NCI-H774 (cell line): ENCODE measurements at regions not wholly inside any gene's neighbourhood (a gene's known extent, or its start where the extent isn't known, plus 50 kb on each side); places are given as distances from the start of the nearest gene placed in this dataset.

Source experiments
- DNase-seq: peaks from one replicate; lab custom pipeline; 2025; lab: John Stamatoyannopoulos, UW

DNA sequence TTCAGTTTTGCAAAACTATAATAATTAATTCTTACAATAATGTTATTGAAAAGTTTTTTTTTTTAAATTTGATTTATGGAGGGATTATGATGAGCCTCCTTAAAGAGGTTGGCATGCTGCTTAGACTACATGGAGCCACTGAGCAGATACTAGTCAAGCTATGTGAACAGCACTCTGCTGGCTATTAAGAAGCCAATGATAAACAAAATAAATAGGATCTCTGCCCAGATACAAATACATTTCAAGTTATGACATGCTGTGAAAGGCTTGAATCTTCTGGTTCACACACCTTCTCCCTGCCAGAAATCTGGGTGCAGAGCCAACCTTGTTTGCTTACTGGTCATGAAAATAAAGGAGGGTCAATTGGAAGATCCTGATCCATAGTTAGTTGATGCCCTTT, 107.4 kb upstream of the NAV3 start:
- no peak for DNase-seq

DNA sequence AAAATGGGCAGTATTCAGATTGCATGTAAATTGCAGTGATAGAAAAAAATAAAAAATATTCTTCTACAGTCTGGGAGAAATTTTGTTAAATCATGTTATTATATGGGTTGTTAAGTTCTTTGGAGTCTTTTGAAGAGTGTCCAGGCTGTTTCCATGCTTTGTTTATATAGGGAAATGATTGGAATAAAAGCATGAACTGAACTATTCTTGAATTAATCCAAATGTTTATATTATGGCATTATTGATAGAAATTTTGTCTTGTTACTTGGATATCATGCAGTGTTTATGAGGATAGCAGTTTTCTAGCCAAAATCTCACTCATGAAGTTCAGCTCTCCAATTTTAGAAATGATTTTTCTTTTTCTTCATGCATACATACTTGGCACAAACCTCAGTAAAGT, 108.2 kb upstream of the NAV3 start:
- no peak for DNase-seq

DNA sequence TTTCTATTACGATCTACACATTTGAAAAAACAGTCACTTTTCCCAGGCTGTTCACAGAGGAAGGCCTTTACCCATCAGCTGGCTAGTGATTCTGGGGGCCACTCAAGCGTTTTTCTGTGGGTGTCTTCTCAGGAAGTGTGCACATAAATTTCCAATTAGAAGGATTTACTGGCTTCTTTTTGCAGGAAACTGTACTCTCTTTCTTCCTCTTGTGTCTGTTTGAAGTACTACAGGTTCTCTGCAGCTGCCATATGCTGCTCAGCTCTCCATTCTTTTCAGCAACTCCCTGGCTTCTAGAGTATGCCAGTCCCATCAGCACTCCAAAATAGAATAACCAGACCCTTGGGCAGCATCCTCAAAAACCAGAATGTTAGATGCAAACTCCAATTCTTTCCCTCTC, 110.4 kb upstream of the NAV3 start:
- DNase-seq = no peak

DNA sequence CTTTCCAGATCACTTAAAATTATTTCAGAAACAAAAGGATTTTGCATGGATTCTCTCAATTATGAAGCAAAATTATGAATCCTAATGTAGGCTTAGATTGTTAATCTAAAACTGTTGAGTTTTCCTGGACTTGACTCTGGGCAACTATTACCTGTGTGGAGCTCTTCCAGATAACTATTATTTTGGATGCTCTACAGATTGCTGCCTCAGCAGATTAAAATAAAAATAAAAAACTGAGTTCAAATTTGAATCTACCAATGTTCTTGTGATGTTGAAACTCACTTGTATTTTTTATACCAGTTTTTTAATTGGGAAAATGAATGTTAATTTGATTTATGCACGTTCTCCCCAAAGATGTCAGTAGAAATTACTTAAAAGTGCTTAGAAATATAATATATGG, 120.5 kb upstream of the NAV3 start:
- no peak for DNase-seq

DNA sequence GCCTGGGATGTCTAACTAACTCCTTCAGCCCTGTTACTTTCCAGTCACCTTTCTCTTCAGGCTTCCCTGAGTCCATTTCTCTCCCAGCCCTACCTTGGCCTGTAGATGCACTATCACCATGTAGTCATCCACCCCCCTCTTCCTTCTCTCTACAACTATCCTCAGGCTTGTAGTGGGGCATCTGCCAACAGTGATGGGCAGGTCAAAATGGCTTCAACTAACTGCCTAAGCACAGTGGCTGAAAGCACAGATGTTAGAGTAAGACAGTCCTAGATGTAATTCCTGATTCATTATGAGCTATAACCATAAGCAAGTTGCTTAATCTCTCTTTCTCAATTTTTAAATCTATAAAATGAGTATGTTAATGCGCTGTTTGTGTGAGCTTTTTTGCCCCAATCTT, 133.6 kb upstream of the NAV3 start:
- DNase-seq = no peak

DNA sequence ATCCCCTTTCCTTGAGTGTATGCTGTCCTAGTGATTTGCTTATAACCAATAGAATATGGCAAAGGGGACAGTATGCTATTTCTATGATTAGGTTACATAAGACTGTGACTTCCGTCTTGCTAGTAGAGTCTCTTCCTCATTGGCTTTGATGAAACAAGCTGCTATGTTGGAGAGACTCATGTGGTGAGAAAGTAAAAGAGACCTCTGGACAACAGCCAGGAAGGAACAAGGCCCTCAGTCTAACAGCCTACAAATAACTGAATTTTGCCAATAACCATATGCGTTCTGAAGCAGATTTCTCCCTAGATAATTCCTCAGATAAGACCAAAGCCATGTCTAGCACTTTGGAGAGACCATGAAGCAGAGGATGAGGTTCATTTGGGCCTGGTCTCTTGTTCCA, 134.5 kb upstream of the NAV3 start:
- no peak for DNase-seq

DNA sequence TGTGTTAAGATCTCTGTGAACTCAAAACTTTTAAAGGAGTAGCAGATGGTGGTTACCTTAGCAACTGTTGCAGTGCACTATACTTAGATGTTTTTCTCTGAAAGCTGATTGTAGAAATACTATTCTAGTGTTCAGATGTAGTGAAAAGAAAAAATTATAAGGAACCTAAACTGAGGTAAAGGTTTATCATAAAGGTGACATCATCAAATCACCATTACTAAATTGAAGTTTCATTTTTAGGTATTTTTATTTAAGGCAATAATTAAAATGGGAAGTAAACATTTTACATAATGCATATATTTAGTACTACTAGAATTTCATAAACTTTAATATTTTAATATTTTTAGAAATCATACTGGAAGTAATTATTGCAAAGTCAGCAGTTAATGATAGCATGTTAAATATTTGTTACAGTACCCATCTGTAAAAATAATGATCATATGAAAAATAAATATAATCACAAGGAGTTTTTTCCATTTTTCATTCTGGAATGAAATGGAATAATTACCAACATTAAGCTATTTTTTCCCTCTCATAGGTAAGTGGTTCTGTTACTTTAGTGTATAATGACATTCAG, 141.1 kb upstream of the NAV3 start:
- no peak for DNase-seq

DNA sequence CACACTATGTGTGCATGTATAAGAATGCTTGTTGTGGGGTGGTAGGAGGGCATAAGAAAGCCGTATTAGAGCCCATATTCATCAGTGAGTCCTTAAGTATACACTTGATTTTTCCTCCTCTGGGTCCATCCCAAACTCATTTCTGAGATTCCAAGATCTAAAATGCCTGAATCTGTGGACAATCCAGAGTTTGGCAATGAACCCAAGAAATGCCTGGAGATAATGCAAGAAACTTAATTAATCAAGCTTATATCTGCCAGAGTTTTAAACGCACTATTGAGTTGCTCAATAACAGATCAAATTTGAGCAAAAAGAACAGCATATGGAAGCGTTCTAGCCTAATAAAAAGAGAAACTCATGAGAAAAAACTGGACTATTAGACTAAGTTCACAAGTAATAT, 143.4 kb upstream of the NAV3 start:
- DNase-seq = no peak

DNA sequence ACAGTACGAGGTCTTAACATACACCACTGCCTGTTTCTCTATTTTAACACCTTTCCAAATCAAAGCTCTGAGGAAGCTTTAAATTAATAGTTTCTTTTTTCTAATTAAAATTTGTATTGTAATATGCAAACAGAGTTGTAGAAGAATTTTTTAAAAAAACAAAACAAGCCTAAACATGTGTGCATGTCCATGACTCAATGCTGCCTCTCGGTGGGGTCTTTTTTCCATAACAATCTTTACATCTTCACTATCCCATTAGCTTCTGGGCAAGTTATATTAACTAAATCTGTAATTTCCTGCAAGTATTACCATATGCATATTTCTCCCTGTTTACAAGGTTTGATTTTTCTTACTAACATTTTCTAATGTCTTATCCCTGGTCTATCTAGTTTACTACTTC, 143.9 kb upstream of the NAV3 start:
- no peak for DNase-seq

DNA sequence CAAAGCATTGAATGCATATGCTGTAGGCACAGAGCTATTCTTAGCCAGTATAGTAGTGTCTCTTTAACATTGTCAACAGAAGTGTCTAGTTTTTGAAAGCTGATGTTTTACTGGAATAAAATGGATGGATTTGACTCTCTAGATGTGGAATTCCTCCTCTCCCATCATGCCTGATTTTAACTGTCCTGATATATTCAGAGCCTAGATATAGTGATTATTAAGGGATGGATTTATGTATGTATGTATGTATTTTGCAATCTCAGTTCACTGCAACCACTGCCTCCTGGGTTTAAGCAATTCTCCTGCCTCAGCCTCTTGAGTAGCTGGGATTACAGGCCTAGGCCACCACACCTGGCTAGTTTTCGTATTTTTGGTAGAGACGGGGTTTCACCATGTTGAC, 144.8 kb upstream of the NAV3 start:
- DNase-seq = no peak

DNA sequence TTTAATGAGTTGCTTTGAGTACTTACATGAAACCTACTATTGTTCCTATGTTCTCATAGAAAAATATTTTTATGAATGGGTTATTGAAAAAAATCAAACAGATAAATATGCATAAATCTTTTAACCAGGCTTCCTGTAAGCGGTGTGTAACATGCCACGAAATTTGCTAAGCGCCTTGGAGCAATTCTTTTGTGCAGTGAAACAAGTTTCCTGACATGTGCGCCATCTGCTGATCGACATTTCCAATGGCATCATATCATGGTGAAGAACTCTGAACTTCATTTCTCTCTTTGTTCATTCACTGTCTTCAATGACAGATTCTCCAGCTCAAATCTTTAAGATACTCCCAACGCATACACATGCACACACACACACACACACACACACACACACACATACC, 145.6 kb upstream of the NAV3 start:
- peak; percentile 84 for DNase-seq

DNA sequence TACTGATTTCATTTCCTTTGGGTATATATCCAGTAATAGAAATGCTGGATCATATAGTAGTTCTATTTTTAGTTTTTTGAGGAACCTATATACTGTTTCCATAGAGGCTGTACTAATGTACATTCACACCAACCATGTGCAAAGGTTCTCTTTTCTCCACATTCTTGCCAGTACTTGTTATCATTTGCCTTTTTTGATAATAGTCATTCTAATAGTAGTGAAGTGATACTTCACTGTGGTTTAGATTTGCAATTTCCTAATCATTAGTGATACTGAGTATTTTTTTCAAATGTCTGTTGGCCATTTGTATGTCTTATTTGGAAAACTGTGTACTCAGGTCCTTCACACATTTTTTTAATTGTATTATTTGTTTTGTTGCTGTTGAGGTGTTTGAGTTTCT, 148.2 kb upstream of the NAV3 start:
- DNase-seq = no peak

DNA sequence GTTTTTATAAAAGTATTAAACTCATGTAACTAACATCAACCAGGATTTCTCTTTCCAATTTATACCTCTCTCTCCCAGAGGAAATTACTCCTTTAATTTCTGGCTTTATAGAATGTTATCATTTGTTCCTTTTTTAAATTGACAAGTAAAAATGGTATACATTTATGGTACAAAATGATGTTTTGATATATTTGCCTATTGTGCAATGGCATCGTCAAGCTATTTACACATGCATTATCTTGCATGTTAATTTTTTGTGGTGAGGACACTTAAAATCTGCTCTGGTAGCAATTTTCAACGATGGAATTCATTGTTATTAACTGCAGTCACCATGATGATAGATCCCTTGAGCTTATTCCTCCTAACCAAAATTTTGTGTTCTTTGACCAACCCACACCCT, 149.0 kb upstream of the NAV3 start:
- no peak for DNase-seq

DNA sequence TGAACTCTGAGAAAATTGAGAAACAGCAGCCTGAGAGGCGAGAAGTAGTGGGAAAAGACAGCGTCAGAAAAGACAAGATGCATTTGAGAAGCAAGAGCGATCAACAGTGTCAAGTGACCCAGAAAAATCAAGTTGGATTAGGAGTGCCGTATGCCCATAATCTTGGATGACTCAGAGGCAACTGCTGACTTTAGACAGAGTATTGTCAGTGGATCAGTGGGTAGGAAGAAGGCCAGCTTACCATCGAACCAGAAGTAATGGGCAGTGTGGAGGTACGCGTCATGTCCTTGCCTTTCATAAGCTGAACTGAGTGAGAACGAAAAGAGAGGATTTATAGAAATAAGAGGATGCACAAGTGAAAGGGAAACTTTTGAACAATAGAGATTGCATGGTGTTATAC, 151.0 kb upstream of the NAV3 start:
- DNase-seq = no peak

DNA sequence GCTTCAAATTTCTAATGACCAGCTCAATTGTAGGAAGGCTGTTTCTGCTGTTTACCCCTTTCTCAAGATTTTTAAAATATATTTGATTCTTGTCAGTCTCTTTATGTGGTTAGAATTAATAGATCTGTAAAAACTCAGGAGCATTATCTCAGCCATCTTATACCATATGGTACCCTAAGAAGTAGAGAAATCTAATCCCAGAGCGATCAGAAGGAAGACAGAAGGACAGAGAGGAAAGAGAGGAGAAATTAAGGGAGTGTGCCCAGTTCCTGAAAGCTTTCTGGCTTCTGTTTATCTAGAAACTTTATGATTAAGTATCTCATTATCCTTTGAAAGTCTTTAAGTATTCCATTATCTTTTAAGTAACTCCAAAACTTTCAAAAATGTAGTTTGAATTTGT, 152.1 kb upstream of the NAV3 start:
- DNase-seq = no peak

DNA sequence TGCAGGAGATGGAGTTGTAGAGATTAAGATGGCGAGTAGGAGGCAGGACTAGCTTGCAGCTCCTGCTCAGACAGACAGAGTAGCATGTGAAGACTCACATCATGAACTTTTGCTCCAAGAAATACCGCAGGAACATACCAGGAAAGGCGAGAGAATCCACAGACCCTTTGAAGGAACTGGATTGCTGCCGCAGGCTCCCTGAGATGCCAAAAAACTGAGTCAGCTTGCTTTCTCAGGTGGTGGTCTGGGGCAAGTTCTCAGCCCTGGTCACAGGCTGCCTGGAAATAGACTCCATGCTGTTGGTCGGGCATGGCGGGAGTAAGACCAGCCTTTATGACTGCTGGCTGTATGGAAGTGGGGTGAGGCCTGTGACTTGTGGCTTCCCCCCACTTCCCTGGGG, 163.6 kb upstream of the NAV3 start:
- DNase-seq = no peak

DNA sequence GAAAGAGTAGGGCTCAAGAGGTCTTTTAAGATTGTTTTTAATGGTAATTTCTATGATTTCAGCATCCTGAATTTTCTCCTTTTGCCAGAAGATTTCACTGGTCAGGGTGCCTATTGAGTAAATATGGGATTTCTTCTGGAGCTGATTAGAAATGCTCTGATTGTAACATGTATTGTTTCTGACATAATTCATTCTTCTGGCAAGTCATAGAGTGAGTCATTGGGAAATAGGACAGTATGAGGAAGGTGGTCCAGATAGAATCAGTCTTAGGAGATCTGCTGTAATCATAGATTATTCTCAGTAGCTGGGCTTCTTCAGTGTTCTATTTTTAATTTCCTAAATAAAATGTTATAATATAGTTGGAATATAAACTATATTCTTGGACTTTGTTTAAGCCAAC, 182.0 kb upstream of the NAV3 start:
- no peak for DNase-seq

DNA sequence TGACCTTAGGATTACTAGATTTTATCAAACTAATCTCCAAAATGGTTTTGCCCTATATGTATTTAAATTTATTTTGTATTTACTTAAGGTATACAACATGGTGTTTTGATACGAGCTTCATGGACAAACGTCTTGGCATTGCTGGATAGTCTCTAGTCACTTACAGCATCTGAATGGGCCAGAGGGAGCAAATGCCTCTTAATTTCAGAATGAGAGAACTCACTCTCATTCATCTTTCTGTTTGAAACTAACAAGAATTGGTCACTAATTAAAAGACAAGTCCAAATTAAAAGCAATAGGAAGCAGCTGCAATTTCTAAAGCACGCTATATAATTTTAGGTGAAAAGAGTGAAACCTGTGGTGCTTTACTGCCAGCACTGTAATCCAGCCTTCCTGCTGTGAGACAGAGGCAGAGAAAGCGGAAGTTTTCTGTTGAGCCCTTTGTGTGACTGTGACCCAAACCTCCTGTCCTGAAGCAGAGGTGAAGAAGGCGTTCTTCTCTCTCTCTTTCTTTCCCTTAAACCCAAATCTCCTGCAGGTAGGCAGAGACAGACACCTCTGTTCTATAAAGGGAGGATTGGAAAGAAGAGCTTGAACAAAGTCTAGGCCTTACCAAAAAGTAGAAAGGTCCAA, 184.6 kb upstream of the NAV3 start:
- no peak for DNase-seq

DNA sequence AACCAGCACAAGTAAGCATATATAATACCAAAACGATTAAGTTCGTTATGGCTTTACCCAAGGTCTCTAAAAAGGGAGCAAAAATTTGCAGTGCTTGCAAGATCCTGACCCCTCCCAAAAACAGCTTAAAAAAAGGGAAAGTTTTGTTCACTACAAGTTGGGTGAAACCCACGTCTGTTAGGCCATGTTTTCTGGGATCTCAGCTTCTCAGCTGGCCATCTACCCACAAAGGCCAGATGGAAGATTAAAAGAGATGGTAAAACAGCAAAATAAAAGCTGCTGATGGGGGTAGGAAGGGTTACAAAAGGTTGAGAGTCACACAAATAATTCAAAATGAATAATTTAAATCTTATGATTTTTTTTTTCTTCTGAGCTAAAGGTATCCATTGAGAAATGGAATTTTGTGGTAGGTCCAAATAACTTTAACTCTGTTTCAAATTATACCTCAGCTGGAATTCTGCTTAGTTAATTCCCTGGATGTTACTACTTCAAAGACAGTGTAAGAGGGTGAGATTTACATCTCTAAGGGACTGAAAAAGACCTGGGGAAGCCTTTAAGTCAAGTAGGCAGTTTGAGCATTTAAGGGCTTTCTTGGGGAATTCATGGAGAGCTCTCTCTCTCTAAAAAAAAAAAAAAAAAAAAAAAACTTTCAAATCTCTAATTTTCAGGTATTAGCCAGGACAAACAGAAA, 185.6 kb upstream of the NAV3 start:
- no peak for DNase-seq

DNA sequence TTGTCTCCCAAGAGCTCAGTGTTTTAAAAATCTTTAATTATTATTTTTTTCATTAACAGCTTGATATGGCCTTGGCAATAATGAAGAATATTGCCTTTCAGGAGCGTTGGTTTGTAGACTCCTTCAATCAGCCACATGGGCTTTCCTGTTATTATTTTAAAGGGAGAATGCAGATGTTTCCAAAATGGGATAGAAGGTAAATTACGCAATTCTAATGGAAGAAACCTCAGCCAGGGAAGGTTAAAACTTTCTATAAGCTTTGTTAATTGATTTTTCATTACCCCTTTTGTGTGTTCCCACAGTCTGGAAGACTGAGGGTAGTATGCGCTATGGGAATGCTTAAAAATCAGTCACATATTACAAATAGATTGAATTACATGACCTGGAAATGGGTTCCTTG, 188.4 kb upstream of the NAV3 start:
- no peak for DNase-seq

DNA sequence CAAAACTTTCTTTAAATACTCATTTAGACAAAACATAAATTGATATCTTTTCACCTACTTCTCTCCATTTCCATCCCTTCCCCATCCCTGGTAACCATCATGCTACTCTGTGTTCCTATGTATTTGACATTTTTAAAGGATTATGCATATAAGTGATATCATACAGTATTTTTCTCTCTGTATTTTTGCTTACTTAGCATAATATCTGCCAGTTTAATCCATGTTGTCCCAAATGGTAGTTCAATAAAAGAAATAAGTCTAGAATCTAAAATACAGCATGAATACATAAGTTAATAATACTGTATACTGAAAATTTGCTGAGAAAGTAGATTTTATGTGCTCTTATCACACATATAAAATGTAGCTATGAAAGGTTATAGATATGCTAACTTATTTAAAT, 190.3 kb upstream of the NAV3 start:
- DNase-seq = no peak

DNA sequence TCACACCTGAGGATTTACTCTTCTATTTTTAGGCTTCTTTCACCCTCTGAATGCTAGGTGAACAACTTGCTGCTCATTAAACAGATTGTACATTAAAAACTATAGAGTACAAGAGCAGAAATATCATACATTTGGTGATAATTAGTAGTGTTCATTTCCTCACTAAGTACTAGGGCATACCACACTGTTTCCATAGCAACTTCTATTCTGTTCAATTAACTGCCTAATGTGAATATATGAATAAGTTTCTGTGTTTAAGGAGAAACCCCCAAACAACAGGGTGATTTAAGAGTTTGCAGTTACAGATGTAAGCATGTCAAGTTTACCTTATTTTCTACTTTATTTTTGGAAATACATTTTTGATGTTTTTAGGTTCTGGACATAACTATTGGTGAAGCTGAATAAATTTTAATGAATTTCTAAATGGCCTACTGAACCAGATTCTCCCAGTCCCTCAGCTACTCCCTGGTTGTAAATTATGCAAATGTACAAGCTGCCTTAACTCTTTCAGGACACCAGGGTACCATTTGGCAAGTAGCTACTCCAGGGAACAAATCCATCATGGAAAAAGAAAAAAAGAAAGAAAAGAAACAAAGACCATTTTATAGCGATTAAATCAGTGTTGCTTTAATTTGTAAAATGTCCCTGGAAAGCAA, 199.8 kb upstream of the NAV3 start:
- no peak for DNase-seq

DNA sequence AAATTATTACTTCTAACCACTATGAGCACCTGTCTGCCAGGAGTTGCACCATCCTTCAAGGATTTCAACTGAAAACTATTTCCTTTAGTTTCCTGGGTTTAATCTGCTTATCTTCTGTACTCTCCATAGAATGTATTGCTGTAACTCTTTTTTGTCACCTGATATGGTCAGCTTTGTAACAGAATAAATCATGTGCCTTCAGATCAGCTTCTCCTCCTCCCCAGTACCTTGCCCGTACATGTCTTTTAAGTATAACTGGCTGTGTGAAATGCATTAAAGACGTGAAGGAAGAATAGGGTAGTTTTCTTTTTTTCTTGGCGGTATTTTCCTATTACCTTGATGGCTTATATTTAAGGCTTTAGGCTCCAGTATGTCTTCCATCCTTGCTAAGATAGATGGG, 200.3 kb upstream of the NAV3 start:
- no peak for DNase-seq

DNA sequence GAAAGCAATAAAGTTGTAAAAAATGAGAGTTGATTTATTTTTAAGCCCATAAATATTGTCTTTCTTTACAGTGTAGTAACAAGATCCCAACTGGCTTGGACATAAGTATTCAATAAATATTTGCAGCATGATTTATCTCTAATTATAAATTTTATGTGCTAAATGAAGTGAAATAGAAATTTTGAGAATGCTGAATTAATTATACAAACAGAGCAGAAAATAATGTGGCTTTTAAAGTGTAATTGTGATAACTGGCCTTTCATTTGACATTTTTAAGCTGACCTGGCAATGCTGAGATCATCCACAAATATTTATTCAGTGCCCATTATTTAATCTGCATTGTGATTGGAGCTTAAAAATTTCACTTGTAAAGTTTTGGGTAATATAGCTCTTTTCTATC, 201.6 kb upstream of the NAV3 start:
- no peak for DNase-seq
